ENCODE measurements at regions not wholly inside any gene's neighbourhood (a gene's known extent, or its start where the extent isn't known, plus 50 kb on each side); places are given as distances from the start of the nearest gene placed in this dataset.

GRCh38 chr2:238651306-238652052 is 196.4 kb upstream of the TWIST2 start:
- Histone ChIP-seq H3K9me3 (no peaks in the 10 kb centered on the region), H3K36me3 (replicated peaks in 1 of 2; ENCODE audit: control insufficient read depth in 1 of 2, insufficient read depth in 2 of 2, low read length in 1 of 2) (no peaks in the 10 kb centered on the region), H3K9ac (no peak overlapping the region), H3K27ac (ENCODE audit: low read depth in 2 of 2, low read length in 1 of 2) (no peak overlapping the region), H4K20me1 (ENCODE audit: insufficient read depth) (no peaks in the 10 kb centered on the region), H3K27me3 (ENCODE audit: insufficient read depth) (no peaks in the 10 kb centered on the region), H3K4me2 (no peak overlapping the region), H3K4me3 (ENCODE audit: low read depth in 2 of 2, low read length in 1 of 2) (no peak overlapping the region), H3K4me1 (ENCODE audit: control insufficient read depth in 1 of 2, insufficient read depth in 2 of 2, low read depth in 1 of 2, low read length in 1 of 2) (peaks cover 0 to 4% of the 10 kb centered on the region in 2 experiments; a peak in 1 of 4 replicates), H3F3A (replicated peaks; ENCODE audit: insufficient read depth) (no peaks in the 10 kb centered on the region), H3K79me2 (ENCODE audit: insufficient read depth) (no peaks in the 10 kb centered on the region), H2AFZ (ENCODE audit: low read depth) (no peak overlapping the region), H3K9me2 (no peaks in the 10 kb centered on the region)
- POLR2A ChIA-PET, result no interaction called here
- CTCF ChIA-PET, result no interaction called here
- TF ChIP-seq FOSL2 (IDR thresholded peaks at IDR 0.05; ENCODE audit: borderline replicate concordance, low read depth) (no peak), EP300 (IDR thresholded peaks at IDR 0.05; ENCODE audit: borderline replicate concordance in 1 of 2, low read depth in 1 of 2, low read length in 1 of 2) (no peak), TAF1 (IDR thresholded peaks at IDR 0.05; ENCODE audit: borderline replicate concordance, low read depth, low read length) (no peak), POLR2AphosphoS5 (IDR thresholded peaks at IDR 0.05; ENCODE audit: low read depth, low read length) (no peak), REST (IDR thresholded peaks at IDR 0.05; ENCODE audit: low read depth, low read length) (no peak), GABPA (IDR thresholded peaks at IDR 0.05; ENCODE audit: low read depth) (no peak), RAD21 (IDR thresholded peaks at IDR 0.05; ENCODE audit: low read length) (no peak), MXI1 (IDR thresholded peaks at IDR 0.05; ENCODE audit: low read depth, low read length) (no peak), ZBTB33 (IDR thresholded peaks at IDR 0.05; ENCODE audit: borderline replicate concordance, low read depth) (no peak), NRF1 (IDR thresholded peaks at IDR 0.05; ENCODE audit: low read depth, low read length) (no peak), MAX (IDR thresholded peaks at IDR 0.05; ENCODE audit: low read depth) (no peak), TEAD4 (IDR thresholded peaks at IDR 0.05; ENCODE audit: borderline replicate concordance, insufficient read depth) (no peak), PBX3 (IDR thresholded peaks at IDR 0.05) (no peak)
- WGBS (ENCODE audit: low lambda C conversion rate), result 44% methylated on average over 3 of the region's 5 CpGs
- DNase-seq, result no peak

Measured in SK-N-SH (cell line).